ENCODE measurements at regions not wholly inside any gene's neighbourhood (a gene's known extent, or its start where the extent isn't known, plus 50 kb on each side); places are given as distances from the start of the nearest gene placed in this dataset.
"Not testable (repeated sequence)": the region's sequence is repeated elsewhere in the genome, so short reads cannot be mapped to it uniquely, and the experiment has no call there.

DNA sequence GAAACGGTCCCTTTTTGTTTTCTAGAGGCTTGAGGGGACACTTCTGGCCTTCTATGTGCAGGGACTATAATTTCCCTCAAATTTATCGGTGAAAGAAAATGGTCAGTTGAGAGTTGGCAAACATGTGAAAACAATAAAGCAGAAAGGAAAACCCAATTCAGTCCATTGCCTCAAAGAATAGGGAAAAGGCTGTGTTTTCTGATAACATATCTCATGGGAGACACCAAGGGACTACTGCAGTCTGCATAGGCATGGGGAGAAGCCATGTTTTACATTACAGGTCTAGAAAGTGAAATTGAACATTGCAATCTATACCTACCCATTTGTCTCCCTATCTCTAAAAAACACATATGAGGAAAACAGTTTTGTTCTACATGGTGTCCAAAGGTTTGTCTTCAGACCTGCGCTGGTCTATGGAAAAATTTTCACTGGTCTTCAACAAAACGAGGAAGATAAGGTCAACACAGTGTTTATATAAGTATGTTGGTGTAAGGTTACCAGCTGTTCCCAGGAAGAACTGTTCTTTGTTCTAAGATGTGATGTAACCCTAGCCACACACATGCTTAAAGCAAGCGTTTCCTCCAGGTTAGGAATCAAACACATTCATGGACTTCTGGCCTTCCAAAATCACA is 179.7 kb downstream of the MREG start:
- intact Hi-C loops (cut with micrococcal nuclease), result loop anchor here (10.0 kb wide), 1 partner anchor 149 kb away; no protein-coding TSS in a partner anchor

GRCh38 chr2:215832791-215833190 is 180.6 kb downstream of the MREG start:
- intact Hi-C loops (cut with micrococcal nuclease), result loop anchor here (10.0 kb wide), 1 partner anchor 148 kb away; no protein-coding TSS in a partner anchor

- intact Hi-C loops (cut with micrococcal nuclease), result loop anchor here (10.0 kb wide), 1 partner anchor 147 kb away; no protein-coding TSS in a partner anchor
These were observed 181.9 kb downstream of the MREG start for GRCh38 chr2:215831296-215831913.

DNA sequence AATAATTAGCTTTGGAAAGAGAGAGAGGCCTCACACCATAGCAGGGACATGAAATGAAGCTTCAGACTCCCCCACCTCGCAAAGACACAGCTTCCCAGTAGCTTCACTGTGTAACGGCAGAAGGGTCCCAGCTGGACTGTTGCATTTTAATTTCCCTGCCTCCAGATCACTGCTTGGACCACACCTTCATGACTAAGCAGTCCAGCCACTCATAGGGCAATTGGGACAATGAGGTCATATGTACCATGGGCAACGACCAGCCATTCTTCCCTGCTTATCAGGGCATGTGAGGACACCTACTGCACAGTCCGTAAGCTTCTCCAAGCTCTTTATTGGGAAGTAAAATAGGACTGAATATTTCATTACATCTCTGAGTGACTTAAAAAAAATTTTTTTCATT is 183.0 kb downstream of the MREG start:
- intact Hi-C loops (cut with micrococcal nuclease), result loop anchor here (10.0 kb wide), 1 partner anchor 146 kb away; no protein-coding TSS in a partner anchor

DNA sequence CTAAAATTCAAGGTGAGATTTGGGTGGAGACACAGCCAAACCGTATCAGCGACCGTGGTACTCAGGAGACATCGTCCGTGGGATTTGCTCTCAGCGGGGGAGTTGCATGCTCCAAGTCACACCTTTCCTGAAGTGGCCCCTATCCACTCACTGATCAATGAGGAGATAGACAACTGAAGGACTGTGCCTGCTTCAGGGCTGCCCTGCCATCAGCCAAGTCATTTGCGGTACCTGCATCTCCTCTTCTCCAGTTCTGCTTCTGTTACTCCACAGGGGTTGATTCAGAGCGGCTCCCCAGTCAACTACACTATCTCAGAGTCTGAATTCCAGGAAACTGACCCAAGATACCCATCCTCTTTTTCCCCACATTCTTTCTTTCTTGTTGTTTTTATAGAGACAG is 184.1 kb downstream of the MREG start:
- intact Hi-C loops (cut with micrococcal nuclease), result no loop called here

GRCh38 chr2:215828528-215829184 is 184.7 kb downstream of the MREG start:
- intact Hi-C loops (cut with micrococcal nuclease), result loop anchor here (1.0 kb wide), 1 partner anchor 374 kb away; no protein-coding TSS in a partner anchor

DNA sequence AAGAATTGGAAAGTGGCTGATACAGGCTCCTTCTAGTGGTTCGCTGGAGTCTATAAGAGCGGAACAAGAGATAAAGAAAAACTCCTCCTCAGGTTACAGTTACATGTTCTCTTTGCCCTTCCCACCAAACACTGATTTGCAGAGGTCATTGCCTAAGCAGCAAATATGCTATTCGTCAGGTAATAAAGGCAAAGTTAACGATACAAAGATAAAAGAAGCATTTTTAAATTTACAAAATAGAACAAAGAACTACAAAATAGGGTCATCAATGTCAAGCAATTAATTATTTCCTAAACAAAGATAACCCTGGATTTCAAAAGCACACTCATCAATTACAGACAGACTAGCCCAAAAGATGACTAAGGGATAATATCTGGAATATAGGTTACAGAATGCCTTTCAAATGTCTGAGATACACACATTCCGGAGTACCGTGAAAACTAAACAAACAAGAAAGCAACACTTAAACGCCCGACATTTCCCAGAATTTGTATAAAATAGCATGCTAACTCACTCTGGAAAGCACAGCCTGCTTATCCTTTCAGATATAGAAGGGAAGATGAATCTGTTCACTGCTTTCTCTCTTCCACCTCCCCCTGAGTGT is 186.4 kb downstream of the MREG start:
- intact Hi-C loops (cut with micrococcal nuclease), result no loop called here

GRCh38 chr2:215826376-215826775 is 187.0 kb downstream of the MREG start:
- intact Hi-C loops (cut with micrococcal nuclease), result no loop called here

- intact Hi-C loops (cut with micrococcal nuclease), result no loop called here
These were observed 187.6 kb downstream of the MREG start for GRCh38 chr2:215825707-215826106.

DNA sequence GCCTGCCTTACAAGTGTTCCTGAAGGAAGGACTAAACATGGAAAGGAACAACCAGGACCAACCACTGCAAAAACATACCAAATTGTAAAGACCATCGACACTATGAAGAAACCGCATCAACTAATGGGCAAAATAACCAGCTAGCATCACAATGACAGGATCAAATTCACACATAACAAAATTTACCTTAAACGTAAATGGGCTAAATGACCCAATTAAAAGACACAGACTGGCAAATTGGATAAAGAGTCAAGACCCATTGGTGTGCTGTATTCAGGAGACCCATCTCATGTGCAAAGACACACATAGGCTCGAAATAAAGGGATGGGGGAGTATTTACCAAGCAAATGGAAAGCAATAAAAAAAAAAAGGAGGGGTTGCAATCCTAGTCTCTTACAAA is 192.1 kb downstream of the MREG start:
- intact Hi-C loops (cut with micrococcal nuclease), result not testable (repeated sequence)

DNA sequence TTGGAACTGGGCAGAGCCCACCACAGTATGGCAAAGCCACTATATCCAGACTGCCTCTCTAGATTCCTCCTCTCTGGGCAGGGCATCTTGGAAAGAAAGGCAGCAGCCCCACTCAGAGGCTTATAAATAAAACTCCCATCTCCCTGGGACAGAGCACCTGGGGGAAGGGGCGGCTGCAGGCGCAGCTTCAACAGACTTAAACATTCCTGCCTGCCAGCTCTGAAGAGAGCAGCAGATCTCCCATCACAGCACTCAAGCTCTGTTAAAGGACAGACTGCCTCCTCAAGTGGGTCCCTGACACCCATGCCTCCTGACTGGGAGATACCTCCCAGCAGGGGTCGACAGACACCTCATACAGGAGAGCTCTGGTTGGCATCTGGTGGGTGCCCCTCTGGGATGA is 193.6 kb downstream of the MREG start:
- intact Hi-C loops (cut with micrococcal nuclease), result not testable (repeated sequence)

DNA sequence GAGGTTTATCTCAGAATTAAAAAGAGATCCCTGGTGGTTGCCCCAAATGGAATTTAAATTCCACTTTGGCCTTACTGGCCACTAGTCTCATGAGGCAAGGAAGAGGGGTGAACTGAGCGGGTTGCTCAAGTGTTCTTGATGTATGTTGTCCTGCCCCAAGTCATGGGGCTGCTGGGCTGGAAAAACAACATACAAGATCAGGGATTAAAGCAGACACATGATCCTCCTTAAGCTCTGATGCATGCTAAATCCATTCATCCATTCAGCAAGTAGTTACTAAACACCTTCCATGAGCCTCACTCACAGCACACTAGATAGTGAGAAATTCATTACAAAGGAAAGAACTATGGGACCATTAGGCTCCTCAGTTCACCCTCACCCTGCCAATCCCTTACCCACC is 196.3 kb downstream of the MREG start:
- intact Hi-C loops (cut with micrococcal nuclease), result no loop called here

- intact Hi-C loops (cut with micrococcal nuclease), result no loop called here
These were observed 196.9 kb downstream of the MREG start for GRCh38 chr2:215816424-215816823.

- intact Hi-C loops (cut with micrococcal nuclease), result no loop called here
These were observed 197.4 kb downstream of the MREG start for GRCh38 chr2:215815960-215816359.

DNA sequence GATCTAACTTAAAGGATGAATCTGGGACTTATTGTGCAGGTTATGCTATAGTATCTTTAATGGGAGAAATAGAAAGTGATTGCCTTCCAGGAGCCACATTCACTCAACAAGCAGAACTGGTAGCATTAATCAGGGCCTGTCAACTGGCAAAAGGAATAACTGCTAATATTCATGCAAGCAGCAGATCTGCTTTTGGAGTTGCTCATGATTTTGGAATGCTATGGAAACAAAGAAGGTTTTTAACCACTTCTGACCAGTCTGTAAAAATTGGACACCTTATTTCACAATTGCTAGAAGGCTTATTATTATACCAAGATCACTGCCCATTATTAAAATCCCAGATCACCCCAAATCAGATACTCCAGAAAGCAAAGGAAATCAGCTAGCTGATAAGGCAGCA is 200.4 kb downstream of the MREG start:
- intact Hi-C loops (cut with micrococcal nuclease), result no loop called here

DNA sequence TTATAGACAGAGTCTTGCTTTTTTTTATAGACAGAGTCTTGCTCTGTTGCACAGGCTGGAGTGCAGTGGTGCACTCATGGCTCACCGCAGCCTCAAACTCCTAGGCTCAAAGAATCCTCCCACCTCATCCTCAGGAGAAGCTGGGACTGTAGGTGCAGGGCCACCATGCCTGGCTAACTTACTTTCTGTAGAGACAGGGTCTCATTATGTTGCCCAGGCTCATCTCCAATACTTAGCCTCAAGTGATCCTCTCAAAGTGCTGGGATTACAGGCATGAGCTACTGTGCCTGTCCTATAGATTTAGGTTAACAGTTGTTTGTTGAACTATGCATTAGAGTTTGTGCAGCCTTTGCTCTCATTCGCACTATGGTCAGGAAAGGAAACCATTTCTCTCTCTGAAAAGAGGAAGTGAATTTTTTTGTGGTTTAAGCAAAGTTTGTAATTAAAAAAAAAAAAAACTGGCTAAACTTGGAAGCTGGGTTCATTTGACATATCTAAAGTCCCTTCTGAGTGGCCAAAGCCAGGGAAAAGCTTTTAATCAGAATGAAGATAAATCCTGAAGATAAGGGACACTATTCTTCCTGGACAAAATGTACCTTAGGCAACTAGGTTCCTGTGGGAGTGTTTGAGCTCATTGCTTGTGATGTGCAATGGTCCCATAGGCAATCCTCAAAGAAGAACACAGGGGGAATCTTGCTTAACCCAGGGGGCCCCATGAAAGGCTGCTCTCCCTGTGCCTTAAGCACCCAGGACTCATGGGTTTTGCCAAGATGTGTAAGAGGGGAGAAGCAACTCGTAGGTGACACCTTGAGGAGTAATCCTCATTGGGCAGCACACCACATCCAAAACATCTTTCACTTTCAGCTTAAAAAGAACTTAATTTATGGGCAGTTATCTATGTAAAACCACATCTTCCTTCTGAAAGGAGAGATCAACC is 201.7 kb downstream of the MREG start:
- intact Hi-C loops (cut with micrococcal nuclease), result no loop called here

DNA sequence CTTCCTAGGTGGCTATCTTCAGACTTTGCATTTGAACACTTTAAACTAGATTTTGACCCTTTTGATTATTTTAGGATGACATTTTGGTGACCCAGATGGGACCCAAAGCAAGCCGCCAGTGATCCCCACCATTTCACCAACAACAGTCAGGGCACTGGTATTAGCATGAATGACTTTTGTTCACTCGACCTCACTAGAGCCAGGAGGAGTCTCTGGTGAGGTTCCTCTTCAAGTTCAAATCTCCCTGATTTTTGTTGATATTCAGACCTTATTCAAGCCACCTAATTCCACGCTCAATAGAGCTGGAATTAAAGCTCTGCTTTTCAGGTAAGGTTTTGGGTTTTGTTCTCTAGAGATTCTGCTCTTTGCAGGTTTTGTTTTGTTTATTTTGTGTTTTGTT is 202.3 kb downstream of the MREG start:
- intact Hi-C loops (cut with micrococcal nuclease), result no loop called here

DNA sequence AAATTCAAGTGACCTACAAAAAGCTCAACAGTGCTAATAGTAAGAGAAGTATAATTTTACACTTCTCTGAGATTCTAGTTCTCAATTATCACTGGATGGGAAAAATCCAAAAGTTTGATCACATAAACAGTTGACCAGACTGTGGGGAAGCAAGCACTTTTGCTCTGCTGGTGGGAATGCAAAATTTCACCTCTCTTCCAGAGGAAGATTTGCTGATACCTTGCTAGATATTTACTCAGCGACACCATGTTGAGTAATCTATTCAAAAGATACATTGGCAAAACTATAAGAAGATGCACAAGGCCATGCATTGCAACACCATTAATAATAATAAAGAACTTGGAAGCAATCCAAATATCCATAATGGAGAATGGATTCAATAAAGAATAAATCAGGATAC is 204.4 kb downstream of the MREG start:
- intact Hi-C loops (cut with micrococcal nuclease), result no loop called here

GRCh38 chr2:215808194-215808593 is 205.2 kb downstream of the MREG start:
- intact Hi-C loops (cut with micrococcal nuclease), result no loop called here

- intact Hi-C loops (cut with micrococcal nuclease), result no loop called here
These were observed 207.9 kb downstream of the MREG start for GRCh38 chr2:215805493-215805892.

- intact Hi-C loops (cut with micrococcal nuclease), result no loop called here
These were observed 210.2 kb downstream of the MREG start for GRCh38 chr2:215803150-215803549.
